HG03457 (cell line): ENCODE measurements at regions not wholly inside any gene's neighbourhood (a gene's known extent, or its start where the extent isn't known, plus 50 kb on each side); places are given as distances from the start of the nearest gene placed in this dataset.
"Not testable (repeated sequence)": the region's sequence is repeated elsewhere in the genome, so short reads cannot be mapped to it uniquely, and the experiment has no call there.

Experiments used
- ATAC-seq: cut with Tn5 transposase; IDR thresholded peaks from one replicate; pipeline ENCODE4 v1.9.1; 2021; ENCODE audit warnings: moderate number of reproducible peaks; ENCODE audit not compliant: unreplicated experiment

DNA sequence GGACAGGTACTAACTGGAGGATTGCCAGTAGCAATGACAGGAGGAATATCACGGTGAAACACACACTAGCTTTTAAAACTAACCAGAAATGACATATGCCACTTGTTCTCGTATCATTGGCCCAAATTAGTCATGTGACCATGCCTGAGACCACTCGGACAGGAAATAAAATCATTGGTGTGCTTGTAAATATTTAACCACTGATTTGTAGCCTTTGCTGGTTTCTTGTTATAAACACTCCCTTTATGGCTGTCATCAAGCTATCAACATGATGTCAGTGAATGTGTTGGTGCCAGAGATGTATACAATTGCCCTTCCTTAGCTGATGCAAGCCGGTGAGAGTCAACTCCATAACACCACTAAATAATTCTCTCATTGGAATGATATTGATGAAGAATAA, 123.7 kb upstream of the ANKH start:
- no peak for ATAC-seq

DNA sequence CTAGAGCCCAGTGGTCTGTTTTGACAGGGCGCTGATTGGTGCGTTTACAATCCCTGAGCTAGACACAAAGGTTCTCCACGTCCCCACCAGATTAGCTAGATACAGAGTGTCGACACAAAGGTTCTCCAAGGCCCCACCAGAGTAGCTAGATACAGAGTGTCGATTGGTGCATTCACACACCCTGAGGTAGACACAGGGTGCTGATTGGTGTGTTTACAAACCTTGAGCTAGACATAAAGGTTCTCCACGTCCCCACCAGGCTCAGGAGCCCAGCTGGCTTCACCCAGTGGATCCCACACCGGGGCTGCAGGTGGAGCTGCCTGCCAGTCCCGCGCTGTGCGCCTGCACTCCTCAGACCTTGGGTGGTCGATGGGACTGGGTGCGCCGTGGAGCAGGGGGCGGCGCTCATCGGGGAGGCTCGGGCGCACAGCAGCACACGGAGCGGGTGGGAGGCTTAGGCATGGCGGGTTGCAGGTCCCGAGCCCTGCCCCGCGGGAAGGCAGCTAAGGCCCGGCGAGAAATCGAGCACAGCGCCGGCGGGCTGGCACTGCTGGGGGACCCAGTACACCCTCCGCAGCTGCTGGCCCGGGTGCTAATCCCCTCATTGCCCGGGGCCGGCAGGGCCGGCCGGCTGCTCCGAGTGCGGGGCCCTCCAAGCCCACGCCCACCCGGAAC, 122.0 kb upstream of the ANKH start:
- not testable (repeated sequence) for ATAC-seq

DNA sequence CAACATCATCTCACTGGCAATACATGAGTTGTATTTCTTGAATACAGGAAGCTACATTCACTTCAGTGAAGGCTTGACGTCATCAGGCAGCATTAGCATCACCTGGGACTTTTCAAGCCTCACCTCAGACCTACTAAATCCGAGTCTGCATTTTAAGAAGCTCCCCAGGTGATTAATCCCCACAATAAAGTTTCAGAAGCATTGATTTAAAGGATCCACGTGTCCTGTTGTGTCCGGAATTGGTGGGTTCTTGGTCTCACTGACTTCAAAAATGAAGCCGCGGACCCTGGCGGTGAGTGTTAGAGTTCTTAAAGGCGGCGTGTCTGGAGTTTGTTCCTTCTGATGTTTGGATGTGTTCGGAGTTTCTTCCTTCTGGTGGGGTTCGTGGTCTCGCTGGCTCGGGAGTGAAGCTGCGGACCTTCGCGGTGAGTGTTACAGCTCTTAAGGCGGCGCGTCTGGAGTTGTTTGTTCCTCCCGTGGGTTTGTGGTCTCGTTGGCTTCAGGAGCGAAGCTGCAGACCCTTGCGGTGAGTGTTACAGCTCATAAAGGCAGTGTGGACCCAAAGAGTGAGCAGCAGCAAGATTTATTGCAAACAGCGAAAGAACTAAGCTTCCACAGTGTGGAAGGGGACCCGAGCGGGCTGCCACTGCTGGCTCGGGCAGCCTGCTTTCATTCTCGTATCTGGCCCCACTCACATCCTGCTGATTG, 121.3 kb upstream of the ANKH start:
- peak; percentile 84 for ATAC-seq

DNA sequence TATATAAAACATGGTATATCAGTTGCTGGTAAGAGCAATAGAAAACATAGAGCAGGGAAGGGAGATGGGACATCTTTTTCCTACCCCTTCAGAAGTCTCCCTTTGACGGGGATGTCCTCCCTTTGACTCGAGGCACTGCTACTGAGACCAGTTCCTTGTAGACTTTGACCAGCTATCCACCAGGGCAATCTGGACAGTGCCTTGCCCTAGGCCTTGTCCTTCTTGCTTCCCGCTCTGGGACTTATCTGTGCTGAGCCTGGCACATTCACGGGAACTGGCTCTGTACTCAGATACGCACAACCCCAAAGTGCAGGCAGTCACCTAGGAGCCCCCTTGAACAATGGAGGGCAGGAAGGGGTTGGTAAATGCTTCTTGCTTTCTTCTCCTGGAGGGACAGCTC, 116.6 kb upstream of the ANKH start:
- ATAC-seq = no peak

DNA sequence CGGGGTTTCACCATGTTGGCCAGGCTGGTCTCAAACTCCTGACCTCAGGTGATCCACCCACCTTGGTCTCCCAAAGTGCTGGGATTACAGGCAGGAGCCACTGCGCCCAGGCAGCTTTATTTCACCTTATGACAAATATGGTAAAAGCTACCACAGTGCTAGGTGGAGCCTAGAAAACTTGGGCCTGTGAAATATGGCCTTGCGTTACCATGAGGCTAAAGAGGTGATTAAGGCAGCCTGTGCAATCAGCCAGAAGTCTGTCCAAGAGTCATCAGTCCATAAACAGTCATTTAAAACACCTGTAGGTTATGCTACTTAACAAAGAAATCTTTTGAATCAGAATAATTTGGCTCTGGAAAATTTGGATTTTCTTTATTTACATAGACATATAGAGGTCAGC, 114.8 kb upstream of the ANKH start:
- no peak for ATAC-seq

DNA sequence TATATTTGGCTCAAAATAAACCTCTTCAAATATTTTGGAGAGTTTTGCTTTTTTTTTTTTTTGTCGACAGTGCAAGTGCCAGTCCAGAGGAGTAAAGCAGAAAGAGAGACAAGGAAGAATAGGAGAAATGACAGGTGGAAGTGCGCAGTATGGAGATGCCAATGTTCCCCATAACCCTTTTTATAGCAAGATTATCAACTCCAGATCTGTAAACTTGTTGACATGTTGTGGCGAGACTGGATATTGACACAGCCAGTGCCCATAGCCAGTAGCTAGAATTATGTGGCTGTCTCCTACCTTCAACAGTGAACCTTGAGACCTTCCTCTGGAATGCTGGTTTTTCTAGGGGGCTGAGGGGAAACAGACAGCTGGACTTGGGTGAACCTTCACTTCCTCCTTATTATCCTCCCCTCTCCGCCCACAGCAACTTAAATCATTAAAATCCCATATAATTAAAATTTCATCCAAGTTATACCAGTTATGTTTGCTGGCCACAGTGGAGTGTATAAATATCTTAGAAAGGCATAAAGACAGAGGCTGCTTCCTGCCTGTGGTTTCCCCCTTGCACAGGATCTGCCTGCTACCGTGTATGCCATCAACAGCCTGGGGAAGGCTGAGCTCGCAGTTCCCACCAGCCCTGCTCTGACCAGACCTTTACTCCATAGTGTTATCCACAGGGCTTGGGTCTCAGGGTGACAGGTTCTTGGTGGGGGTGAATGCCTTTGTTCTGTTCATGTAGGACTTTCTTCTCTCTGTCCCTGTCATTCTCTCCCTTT, 112.3 kb upstream of the ANKH start:
- no peak for ATAC-seq

DNA sequence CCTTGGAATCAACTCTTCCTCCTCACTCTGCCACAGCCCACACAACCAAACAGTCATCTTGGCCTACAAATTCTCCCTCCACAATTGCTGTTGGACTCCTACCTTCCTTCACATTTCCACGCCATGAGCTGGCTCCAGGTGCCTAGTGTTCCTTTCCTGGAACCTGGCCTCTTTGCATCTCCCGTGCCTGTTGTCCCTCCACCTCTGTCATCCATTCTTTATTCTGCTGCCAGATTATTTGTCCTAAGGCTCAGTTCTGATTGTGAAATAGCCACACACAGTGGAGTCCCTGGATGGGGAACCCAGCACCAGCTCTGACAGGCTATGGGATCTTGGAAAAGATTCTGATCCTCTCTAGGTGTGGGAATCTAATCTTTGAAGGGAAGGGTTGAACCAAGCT, 109.1 kb upstream of the ANKH start:
- no peak for ATAC-seq

DNA sequence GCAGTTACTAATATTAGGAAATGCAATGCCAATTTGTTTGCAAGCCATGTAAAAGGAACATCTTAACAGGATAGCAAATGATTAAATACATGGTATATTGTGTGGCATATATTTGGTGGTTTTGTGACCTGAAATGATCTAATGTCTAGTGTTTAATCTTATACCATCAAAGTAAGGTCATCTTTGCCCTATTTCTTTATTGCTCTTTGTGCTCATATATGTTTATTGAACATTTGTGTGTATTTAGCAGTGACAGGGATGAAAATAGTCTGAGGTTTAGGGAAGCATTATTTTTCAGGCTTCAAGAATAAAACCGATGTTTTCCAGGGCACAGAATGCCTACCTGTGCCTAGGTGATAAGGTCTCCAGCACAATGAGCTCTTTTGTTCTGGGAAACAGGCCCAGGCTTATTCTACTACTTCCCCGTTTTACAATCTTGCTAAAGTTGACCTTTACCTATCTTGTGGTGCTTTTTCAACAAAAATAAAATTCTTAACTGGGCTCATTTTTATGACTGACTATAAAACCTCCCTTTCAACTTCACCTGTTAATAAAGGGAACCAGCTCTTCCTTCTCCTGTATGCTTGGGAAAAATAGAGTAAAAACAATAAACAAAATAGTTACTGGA, 105.6 kb upstream of the ANKH start:
- ATAC-seq = no peak

DNA sequence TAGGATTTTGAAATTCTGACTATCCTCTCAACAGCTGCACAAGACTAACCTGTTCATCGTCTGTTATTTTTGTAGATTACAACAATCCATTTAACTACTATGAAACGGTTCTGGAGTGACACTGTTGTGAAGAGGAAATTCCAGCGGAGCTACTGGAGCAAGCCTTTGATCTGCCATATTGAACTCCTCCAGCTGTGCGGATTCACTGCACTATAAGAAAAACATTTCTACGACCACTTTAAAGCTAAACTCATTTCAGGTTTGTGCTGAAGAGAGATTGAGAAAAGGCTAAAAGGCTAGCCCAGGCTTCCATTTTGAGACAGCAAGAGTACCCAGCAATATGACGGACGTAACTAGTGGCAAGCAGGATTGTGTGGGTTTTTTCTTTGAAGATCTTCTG, 104.9 kb upstream of the ANKH start:
- ATAC-seq = no peak

DNA sequence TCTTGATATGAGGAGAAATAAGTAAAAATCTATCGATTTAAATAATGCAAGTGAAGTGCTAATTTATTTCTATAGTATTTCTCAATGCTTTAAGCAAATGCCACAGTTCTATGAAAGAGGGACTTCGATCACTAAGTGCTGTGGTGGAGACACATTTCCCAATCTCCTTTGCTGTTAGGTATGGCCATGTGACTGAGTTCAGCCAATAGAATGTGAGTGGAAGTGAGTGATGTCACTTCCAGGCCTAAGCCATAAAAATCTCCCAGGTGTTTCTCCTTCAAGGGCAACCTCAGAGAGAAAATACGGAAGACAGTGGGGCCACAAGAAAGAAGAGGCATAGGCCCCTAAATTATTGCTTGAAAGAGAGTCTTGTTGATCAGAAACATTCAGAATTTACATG, 100.3 kb upstream of the ANKH start:
- no peak for ATAC-seq

DNA sequence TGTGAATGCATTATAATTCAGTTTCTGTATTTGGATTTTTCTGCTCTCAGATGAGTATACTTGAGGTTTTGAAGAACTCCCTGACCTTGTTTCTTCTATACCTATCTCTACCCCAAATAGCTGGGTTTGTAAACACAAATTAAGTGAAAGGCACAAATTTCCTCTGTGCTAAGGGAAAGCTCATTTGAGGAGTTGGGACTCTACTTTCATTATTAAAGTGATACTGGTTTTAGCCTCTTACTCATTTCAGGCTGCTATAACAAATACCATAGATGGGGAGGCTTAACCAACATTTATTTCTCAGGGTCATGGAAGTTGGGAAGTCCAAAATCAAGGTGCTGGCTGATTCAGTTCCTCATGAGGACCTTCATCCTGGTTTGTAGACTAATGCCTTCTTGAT, 97.2 kb upstream of the ANKH start:
- no peak for ATAC-seq

DNA sequence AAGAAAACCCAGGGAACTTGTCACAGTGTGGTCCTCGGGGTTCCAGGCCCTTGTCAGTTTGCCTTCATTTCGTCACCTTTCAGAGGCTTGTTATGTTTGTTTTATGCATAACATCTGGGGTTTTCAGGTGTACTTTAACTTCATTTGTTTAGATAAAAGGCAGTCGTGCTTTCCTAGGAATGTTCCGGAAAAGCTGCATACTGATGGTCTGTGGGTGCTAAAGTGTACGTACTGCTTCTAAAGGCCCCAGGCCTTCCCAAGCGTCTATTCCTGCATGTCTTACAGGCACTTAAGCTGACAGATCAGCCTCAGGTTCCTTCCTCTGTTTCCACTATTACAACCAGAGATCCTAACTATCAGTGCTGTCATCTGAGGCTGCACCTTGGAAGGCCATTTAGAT, 95.6 kb upstream of the ANKH start:
- ATAC-seq = no peak

DNA sequence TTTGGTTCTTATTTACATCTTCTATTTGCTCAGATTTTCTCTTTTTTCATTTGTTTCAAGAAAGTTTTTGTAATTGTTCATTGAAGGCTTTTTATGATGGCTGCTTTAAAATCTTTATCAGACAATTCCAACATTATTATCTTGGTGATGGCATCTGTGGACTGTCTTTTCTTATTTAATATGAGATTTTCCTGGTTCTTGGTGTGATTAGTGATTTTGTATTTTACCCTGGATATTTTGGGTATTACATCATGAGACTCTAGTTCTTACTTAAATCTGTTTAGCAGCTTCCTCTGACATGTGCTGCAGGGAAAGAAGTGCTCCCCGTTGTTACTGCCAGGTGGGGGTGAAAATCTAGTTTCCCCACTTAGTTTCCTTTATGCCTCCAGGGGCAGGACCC, 94.2 kb upstream of the ANKH start:
- ATAC-seq = no peak

DNA sequence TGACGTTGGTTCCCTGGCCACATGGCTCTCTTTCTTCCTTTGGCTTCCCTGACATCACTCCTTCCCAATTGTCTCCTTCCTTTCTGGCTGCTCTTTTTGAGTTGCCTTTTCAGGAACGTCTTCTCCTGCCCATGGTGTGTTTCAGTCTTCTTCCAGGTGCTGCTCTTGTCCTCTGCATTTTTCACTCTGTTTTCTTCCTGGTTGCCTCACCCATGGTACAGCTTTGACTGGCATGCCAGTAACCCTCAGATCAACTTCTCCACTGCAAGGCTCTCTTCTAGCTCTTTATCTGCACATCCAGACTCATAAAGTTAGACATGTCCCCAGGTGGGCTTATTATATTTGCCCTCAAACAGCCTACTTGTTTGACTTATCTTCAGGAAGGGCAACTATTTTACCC, 91.0 kb upstream of the ANKH start:
- ATAC-seq = no peak

DNA sequence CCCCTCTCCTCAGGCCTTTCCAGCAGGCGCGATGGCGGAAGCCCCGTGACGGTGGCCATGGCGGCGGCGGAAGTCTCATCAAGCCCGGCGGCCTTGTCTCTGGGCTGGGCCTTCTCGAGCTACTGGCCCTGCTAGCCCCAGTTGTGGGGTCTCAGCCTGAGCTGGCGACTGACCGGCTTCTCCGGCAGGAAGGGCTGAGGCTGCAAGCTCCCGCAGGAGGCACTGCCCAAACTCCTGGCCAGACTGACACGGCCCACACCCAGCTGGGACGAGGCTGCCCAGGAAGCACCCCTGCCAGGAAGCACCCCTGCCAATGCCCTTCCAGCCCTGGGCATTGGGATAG, 88.5 kb upstream of the ANKH start:
- ATAC-seq = no peak

DNA sequence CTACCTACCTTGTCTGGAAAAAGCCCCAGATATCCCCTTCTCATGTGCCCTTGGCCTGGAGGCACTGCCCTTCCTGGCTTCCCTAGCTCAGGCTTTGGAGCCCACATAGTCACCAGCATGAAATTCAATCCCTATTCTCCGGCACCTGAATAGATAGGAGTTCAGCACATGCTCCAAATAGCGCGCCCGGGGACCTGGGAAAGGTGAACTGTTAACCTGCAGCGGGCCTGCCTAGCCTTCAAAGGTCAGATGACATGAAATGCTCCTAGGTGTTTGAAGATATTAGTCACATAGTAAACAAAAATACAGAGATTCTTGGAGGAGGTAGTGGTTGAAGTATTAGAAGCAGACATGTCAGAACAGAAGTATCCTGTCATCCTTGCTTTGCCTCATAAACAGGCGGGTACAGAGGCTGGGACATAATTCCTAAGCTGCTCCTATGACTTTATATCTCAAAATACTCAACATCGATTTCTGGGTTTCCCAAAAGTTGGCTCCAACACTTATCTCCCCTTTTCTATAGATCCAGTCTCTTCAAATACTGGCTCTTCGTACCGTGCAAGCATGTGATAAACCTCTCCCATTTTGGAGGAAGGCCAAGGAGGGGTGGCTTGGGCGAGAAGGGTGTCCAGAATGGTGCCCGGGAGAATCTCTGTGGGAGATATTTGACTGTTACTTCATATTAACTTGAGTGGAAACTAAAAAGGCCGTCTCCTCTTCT, 88.0 kb upstream of the ANKH start:
- ATAC-seq = no peak

DNA sequence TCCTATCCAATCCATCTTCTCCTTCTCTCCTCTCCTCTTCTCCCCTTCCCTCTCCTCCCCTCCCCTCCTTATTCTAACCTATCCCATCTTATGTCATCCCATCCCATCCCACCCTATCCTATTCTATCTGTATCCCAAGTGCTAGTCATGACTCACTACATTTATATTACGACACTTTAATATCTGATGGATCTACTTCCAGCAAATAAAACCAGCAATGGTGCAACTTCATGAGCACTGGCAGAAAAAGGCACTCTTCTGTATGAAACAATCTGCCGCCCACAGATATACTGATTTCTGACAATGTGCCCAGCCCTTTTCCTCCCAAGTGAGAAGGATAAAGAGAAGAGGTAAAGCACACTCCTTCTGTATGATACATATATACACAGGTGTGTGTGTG, 86.6 kb upstream of the ANKH start:
- ATAC-seq = no peak

DNA sequence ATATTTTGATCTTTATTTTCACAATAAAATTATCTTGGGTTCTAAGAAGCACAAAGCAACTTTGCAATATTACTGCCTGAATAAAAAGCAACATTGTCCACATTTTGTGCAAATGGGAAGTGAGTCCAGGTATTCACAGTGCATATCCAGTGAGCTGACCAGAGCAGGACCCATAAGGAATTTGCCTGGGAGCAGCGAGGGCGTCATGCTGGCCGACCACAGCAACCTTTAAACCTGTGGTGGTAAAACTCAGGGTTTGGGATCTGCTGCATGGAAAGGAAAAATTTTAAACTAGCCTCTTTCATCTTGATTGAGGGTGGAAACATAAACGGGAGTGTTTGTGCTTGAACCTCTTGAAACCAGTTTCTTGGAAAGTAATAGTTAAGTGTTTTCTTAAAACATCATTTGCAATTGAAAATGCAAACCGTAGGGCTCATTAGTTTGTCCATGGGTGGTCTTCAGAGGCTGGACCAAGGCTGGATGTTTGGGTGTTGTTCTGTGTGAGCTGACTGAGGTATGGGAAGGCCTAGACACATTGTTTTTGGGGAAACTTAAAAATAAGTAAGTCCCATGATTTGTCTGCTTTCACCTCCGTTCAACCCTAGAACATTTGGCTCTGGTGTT, 85.0 kb upstream of the ANKH start:
- no peak for ATAC-seq

DNA sequence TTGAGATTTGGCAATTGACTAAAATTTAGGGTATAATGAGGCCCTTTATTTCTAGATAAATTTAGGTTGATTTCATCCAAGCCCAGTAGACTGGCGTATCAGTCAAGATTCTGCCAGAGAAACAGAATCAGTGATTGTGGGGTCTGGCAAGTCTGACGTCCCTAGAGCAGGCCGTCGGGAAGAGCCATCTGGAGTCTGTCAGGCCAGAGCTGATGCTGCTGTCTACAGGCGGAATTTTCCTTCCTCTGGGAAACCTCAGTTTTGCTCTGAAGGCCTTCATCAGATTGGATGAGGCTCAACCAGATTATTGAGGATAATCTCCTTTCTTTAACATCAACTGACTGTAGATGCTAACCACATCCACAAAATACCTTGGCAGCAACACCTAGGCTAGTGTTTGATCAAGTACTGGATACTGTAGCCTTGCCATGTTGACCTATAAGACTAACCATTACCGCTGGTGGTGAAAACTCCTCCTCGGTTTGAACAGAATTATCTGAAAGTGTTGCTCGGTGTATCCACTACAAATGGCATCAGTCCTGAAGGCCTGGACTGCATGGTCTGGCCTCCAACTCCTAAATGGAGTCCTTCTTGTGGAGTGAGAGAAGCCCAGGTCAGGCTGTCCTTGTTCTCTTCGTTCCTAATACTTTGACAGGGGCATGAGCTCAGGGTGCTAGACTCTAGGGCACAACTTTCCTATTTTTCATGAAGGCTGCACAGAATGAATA, 83.2 kb upstream of the ANKH start:
- ATAC-seq = no peak

DNA sequence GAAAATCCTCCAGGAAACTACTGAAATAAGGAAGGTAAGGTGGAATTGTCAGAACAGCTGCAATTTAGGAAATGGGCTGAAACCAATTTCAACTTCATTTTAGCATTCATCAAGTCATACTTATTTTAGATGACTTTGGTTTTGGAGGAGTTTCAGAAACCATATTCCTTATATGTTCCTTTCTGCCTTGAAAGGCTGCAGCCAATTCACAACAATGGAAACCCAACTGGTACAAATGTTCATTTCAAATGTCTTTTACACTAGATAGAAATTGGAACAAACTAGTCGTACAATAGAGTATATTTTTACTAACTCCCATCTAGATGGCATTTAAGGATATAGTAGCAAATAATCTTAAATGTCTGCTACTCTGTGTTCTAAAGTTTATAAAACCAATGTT, 82.6 kb upstream of the ANKH start:
- ATAC-seq = no peak
